ENCODE measurements at regions not wholly inside any gene's neighbourhood (a gene's known extent, or its start where the extent isn't known, plus 50 kb on each side); places are given as distances from the start of the nearest gene placed in this dataset.

- no peaks in the 10 kb centered on the region for H3K9me3 ChIP-seq
- no peaks in the 10 kb centered on the region for H3K27me3 ChIP-seq
- intact Hi-C loops (cut with DNase I): no loop called here
- H3K4me1 ChIP-seq: peaks cover 9% of the 10 kb centered on the region
- peak overlapping the region in 2 of 4 donors; percentile 44 to 56 for H3K27ac ChIP-seq
- no peak for TF ChIP-seq CTCF (IDR thresholded peaks at IDR 0.05)
- no peak for TF ChIP-seq POLR2A (IDR thresholded peaks at IDR 0.05)
- no peak overlapping the region for H3K4me3 ChIP-seq
- no peaks in the 10 kb centered on the region for H3K36me3 ChIP-seq (replicated peaks in 1 of 2; ENCODE audit: insufficient read depth in 1 of 2, low read depth in 2 of 2)
- 42 to 75% methylated on average over 4 of the region's 4 CpGs for WGBS, 2 donors
- DNase-seq (no peak), ATAC-seq (peak; percentile 47)
Measured at GRCh38 chr5:34533582-34534522, 122.3 kb upstream of the RAI14 start.

GRCh38 chr5:34534523-34535103 is 121.5 kb upstream of the RAI14 start:
- ATAC-seq (peak; percentile 80), DNase-seq (peak in 1 of 4 donors; percentile 25)
- WGBS, 2 donors: 66 to 70% methylated on average over 4 of the region's 4 CpGs
- intact Hi-C loops (cut with DNase I): no loop called here
- H3K27me3 ChIP-seq: no peaks in the 10 kb centered on the region
- peak overlapping the region in 2 of 4 donors; percentile 44 to 56 for H3K27ac ChIP-seq
- H3K4me1 ChIP-seq: peaks cover 9% of the 10 kb centered on the region
- H3K9me3 ChIP-seq: no peaks in the 10 kb centered on the region
- H3K36me3 ChIP-seq (replicated peaks in 1 of 2; ENCODE audit: insufficient read depth in 1 of 2, low read depth in 2 of 2): no peaks in the 10 kb centered on the region
- no peak overlapping the region for H3K4me3 ChIP-seq
- TF ChIP-seq CTCF (IDR thresholded peaks at IDR 0.05) (no peak), POLR2A (IDR thresholded peaks at IDR 0.05) (no peak)

DNA sequence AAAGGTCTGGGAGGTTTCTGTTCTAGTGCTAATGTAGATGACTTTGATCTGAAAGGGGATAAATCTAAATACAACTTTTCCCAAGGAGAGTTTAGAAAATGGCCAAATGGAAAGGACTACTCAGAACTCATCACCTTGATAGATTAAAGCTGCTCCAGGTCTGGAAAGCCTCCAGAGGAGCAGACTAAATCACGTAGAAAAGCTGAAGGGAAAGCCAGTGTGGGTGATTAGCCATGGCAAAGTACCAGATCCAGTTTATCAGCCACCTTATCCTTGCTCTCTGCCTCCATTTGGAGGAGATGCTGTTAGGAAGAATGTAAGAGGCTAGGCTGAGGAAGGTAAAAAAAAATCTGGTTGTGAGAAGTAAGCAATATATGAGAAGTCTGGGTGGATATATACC is 120.7 kb upstream of the RAI14 start:
- Histone ChIP-seq H3K4me3 (no peak overlapping the region), H3K27me3 (no peaks in the 10 kb centered on the region), H3K4me1 (peaks cover 9% of the 10 kb centered on the region), H3K9me3 (no peaks in the 10 kb centered on the region), H3K36me3 (replicated peaks in 1 of 2; ENCODE audit: insufficient read depth in 1 of 2, low read depth in 2 of 2) (no peaks in the 10 kb centered on the region), H3K27ac (peak overlapping the region in 2 of 4 donors; percentile 25 to 56)
- 14 to 17% methylated on average over 1 of the region's 1 CpG for WGBS, 2 donors
- intact Hi-C loops (cut with DNase I): no loop called here
- DNase-seq (no peak), ATAC-seq (no peak)
- TF ChIP-seq POLR2A (IDR thresholded peaks at IDR 0.05) (no peak), CTCF (IDR thresholded peaks at IDR 0.05) (no peak)

GRCh38 chr5:34535944-34536623 is 120.0 kb upstream of the RAI14 start:
- Histone ChIP-seq H3K9me3 (no peaks in the 10 kb centered on the region), H3K4me1 (peaks cover 9% of the 10 kb centered on the region), H3K27ac (no peak overlapping the region), H3K36me3 (replicated peaks in 1 of 2; ENCODE audit: insufficient read depth in 1 of 2, low read depth in 2 of 2) (no peaks in the 10 kb centered on the region), H3K27me3 (no peaks in the 10 kb centered on the region), H3K4me3 (no peak overlapping the region)
- WGBS, 2 donors: 75% methylated on average over 2 of the region's 2 CpGs
- no peak for DNase-seq
- TF ChIP-seq POLR2A (IDR thresholded peaks at IDR 0.05) (no peak), CTCF (IDR thresholded peaks at IDR 0.05) (no peak)
- intact Hi-C loops (cut with DNase I): no loop called here
- no peak for ATAC-seq
